Vagina (tissue), 2 donors: ENCODE measurements at regions not wholly inside any gene's neighbourhood (a gene's known extent, or its start where the extent isn't known, plus 50 kb on each side); places are given as distances from the start of the nearest gene placed in this dataset.

Experiments used
- DNase-seq, 2 donors: peaks; one replicate each; pipeline ENCODE4 v3.0.0-alpha.2; 2017; ENCODE audit errors: extremely low spot score in 2 of 2
- H3K27ac ChIP-seq: fragments of 200-600 bp; sonication (generic); one replicate; pipeline ENCODE4 v1.5.1; 2019
- H3K27me3 ChIP-seq: fragments of 200-600 bp; sonication (generic); one replicate; pipeline ENCODE4 v1.5.1; 2019
- H3K36me3 ChIP-seq, 2 donors: fragments of 200-600 bp; sonication (generic); one replicate each; pipeline ENCODE4 v1.5.1; 2017 to 2019
- H3K4me1 ChIP-seq: fragments of 200-600 bp; sonication (generic); one replicate; pipeline ENCODE4 v1.5.1; 2019
- H3K4me3 ChIP-seq, 2 donors: fragments of 200-600 bp; sonication (generic); 1 replicate in 1 of 2; 2 replicates in 1 of 2; pipeline ENCODE4 v1.5.1; 2016 to 2019
- H3K9me3 ChIP-seq: fragments of 200-600 bp; sonication (generic); one replicate; pipeline ENCODE4 v1.5.1; 2019
- POLR2A ChIP-seq, 2 donors: fragments of 450-650 bp; IDR thresholded peaks; one replicate each; pipeline ENCODE4 v1.6.1; 2017; ENCODE audit warnings: antibody characterized with exemption in 2 of 2, mild to moderate bottlenecking in 2 of 2, moderate library complexity in 2 of 2
- POLR2AphosphoS5 ChIP-seq, 2 donors: sonication (generic); formaldehyde crosslinking; IDR thresholded peaks; one replicate each; pipeline ENCODE4 v1.9.0; 2017; ENCODE audit warnings: antibody characterized with exemption in 2 of 2, mild to moderate bottlenecking in 2 of 2, low read depth in 1 of 2; ENCODE audit not compliant: insufficient read depth in 1 of 2
- intact Hi-C: fragments of 100-400 bp; cut with DNase I; formaldehyde crosslinking; loops from one replicate; pipeline ENCODE4 v1.15.1; 2023
- TF ChIP-seq, protein P1 (sequence below), 3 experiments: fragments of 450-650 bp in 2 of 3; fragments of 200-600 bp in 1 of 3; sonication (generic) in 1 of 3; IDR thresholded peaks; one replicate each; pipeline ENCODE4 v1.5.1; 2017 to 2019; ENCODE audit warnings: antibody characterized with exemption in 3 of 3, mild to moderate bottlenecking in 2 of 3, moderate library complexity in 2 of 3

GRCh38 chr16:80447241-80447640, 93.6 kb upstream of the DYNLRB2 start:
- TF ChIP-seq, protein P1, sequence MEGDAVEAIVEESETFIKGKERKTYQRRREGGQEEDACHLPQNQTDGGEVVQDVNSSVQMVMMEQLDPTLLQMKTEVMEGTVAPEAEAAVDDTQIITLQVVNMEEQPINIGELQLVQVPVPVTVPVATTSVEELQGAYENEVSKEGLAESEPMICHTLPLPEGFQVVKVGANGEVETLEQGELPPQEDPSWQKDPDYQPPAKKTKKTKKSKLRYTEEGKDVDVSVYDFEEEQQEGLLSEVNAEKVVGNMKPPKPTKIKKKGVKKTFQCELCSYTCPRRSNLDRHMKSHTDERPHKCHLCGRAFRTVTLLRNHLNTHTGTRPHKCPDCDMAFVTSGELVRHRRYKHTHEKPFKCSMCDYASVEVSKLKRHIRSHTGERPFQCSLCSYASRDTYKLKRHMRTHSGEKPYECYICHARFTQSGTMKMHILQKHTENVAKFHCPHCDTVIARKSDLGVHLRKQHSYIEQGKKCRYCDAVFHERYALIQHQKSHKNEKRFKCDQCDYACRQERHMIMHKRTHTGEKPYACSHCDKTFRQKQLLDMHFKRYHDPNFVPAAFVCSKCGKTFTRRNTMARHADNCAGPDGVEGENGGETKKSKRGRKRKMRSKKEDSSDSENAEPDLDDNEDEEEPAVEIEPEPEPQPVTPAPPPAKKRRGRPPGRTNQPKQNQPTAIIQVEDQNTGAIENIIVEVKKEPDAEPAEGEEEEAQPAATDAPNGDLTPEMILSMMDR (IDR thresholded peaks at IDR 0.05), result no peak
- TF ChIP-seq POLR2A (IDR thresholded peaks at IDR 0.05) (no peak), POLR2AphosphoS5 (IDR thresholded peaks at IDR 0.05; ENCODE audit: insufficient read depth in 1 of 2, low read depth in 1 of 2) (no peak)
- no peaks in the 10 kb centered on the region for H3K27me3 ChIP-seq
- intact Hi-C loops, result no loop called here
- no peak overlapping the region for H3K27ac ChIP-seq
- H3K4me1 ChIP-seq, result no peaks in the 10 kb centered on the region
- H3K4me3 ChIP-seq, result no peak overlapping the region
- H3K9me3 ChIP-seq, result no peaks in the 10 kb centered on the region
- no peaks in the 10 kb centered on the region for H3K36me3 ChIP-seq
- no peak for DNase-seq

GRCh38 chr16:80442779-80443178, 98.0 kb upstream of the DYNLRB2 start:
- Histone ChIP-seq H3K27me3 (no peaks in the 10 kb centered on the region), H3K27ac (no peak overlapping the region), H3K4me3 (no peak overlapping the region), H3K9me3 (no peaks in the 10 kb centered on the region), H3K4me1 (no peaks in the 10 kb centered on the region), H3K36me3 (no peaks in the 10 kb centered on the region)
- no peak for DNase-seq
- TF ChIP-seq POLR2A (IDR thresholded peaks at IDR 0.05) (no peak), POLR2AphosphoS5 (IDR thresholded peaks at IDR 0.05; ENCODE audit: insufficient read depth in 1 of 2, low read depth in 1 of 2) (no peak)
- TF ChIP-seq, protein P1 (IDR thresholded peaks at IDR 0.05), result no peak
- intact Hi-C loops, result no loop called here

DNA sequence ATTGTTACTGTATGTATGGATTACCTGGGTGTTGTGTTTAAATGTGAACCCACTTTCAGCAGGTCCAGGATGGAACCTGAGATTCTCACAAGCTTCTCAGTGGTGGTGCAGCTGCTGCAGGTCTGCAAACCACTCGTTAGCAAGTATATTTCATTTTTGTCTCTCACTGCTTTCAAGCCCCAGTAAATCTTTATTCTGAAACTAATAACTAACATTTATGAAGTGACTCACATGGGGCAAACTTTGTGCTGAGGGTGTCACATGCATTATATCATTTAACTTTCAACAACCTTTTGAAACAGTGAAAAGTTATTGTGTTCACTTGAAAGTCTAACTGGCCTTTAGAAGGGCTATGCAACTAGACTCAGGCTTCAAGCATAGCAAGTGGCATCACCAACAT, 98.9 kb upstream of the DYNLRB2 start:
- intact Hi-C loops, result no loop called here
- Histone ChIP-seq H3K9me3 (no peaks in the 10 kb centered on the region), H3K36me3 (no peaks in the 10 kb centered on the region), H3K27me3 (no peaks in the 10 kb centered on the region), H3K27ac (no peak overlapping the region), H3K4me3 (no peak overlapping the region), H3K4me1 (no peaks in the 10 kb centered on the region)
- no peak for TF ChIP-seq POLR2AphosphoS5 (IDR thresholded peaks at IDR 0.05; ENCODE audit: insufficient read depth in 1 of 2, low read depth in 1 of 2)
- TF ChIP-seq POLR2A (IDR thresholded peaks at IDR 0.05), result no peak
- TF ChIP-seq, protein P1 (IDR thresholded peaks at IDR 0.05), result no peak
- DNase-seq, result peak in 1 of 2 donors; percentile 25

GRCh38 chr16:80440667-80441066, 100.1 kb upstream of the DYNLRB2 start:
- DNase-seq, result peak in 1 of 2 donors; percentile 25
- intact Hi-C loops, result no loop called here
- TF ChIP-seq, protein P1 (IDR thresholded peaks at IDR 0.05), result no peak
- TF ChIP-seq POLR2A (IDR thresholded peaks at IDR 0.05) (no peak), POLR2AphosphoS5 (IDR thresholded peaks at IDR 0.05; ENCODE audit: insufficient read depth in 1 of 2, low read depth in 1 of 2) (no peak)
- Histone ChIP-seq H3K36me3 (no peaks in the 10 kb centered on the region), H3K27ac (no peak overlapping the region), H3K27me3 (no peaks in the 10 kb centered on the region), H3K4me1 (no peaks in the 10 kb centered on the region), H3K9me3 (no peaks in the 10 kb centered on the region), H3K4me3 (no peak overlapping the region)

DNA sequence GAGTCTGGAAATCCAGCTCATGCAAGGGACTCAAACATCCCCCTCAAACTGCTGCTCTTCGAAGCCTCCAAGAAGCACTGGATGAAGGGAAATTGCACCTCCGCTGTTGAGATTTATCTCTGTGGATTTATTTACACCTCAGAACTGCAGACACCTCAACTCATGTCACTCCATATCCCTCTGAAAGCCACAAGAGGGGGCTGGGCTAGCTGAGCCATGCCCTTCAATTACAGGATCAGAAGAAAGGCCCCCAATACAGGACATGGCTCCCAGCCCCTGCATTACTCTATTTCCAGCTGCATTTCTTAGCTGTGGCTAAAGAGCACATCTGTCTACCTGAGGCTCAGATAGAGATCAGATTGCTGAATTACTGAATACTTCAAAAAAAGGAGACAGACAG, 103.1 kb upstream of the DYNLRB2 start:
- no peak for DNase-seq
- no peak overlapping the region for H3K27ac ChIP-seq
- no peaks in the 10 kb centered on the region for H3K27me3 ChIP-seq
- TF ChIP-seq POLR2AphosphoS5 (IDR thresholded peaks at IDR 0.05; ENCODE audit: insufficient read depth in 1 of 2, low read depth in 1 of 2), result no peak
- TF ChIP-seq POLR2A (IDR thresholded peaks at IDR 0.05), result no peak
- TF ChIP-seq, protein P1 (IDR thresholded peaks at IDR 0.05), result no peak
- intact Hi-C loops, result no loop called here
- no peak overlapping the region for H3K4me3 ChIP-seq
- no peaks in the 10 kb centered on the region for H3K4me1 ChIP-seq
- no peaks in the 10 kb centered on the region for H3K36me3 ChIP-seq
- H3K9me3 ChIP-seq, result no peaks in the 10 kb centered on the region
